ENCODE measurements at regions not wholly inside any gene's neighbourhood (a gene's known extent, or its start where the extent isn't known, plus 50 kb on each side); places are given as distances from the start of the nearest gene placed in this dataset.
A peak's percentile ranks its signal among the peaks of the same experiment; 100 is the strongest.

DNA sequence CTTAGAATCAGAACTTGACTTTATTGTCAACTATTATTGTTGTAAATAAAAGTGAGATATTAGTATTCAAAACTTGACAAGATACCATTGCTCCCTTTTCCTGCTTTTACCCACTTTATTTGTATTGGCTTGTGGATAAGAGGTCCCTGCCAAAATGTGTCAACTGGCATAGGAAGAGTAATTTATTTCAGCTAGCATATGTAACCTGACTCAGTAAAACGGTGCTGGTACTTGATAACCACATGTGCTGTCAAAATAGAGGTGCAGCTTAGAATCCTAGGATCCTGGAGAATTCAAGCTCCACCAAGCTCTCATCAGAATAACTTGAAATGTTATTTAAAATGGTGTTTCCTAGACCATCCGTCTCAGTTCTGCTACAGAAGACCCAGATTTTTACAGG lies 90.2 kb upstream of the TGFBR2 start:
- Histone ChIP-seq H3K27me3 (replicated peaks) (no peaks in the 10 kb centered on the region), H3K4me3 (ENCODE audit: low read depth, low read length) (no peak overlapping the region), H3K36me3 (replicated peaks) (no peaks in the 10 kb centered on the region), H3K27ac (no peak overlapping the region)
- TF ChIP-seq, protein P1, sequence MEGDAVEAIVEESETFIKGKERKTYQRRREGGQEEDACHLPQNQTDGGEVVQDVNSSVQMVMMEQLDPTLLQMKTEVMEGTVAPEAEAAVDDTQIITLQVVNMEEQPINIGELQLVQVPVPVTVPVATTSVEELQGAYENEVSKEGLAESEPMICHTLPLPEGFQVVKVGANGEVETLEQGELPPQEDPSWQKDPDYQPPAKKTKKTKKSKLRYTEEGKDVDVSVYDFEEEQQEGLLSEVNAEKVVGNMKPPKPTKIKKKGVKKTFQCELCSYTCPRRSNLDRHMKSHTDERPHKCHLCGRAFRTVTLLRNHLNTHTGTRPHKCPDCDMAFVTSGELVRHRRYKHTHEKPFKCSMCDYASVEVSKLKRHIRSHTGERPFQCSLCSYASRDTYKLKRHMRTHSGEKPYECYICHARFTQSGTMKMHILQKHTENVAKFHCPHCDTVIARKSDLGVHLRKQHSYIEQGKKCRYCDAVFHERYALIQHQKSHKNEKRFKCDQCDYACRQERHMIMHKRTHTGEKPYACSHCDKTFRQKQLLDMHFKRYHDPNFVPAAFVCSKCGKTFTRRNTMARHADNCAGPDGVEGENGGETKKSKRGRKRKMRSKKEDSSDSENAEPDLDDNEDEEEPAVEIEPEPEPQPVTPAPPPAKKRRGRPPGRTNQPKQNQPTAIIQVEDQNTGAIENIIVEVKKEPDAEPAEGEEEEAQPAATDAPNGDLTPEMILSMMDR (IDR thresholded peaks at IDR 0.05; ENCODE audit: low read depth, low read length, missing control alignments) = no peak
- DNase-seq = no peak
- in situ Hi-C loops (cut with HindIII; ENCODE audit: low pct_ligation_motif_present, low sequenced_read_pairs) = no loop called here

DNA sequence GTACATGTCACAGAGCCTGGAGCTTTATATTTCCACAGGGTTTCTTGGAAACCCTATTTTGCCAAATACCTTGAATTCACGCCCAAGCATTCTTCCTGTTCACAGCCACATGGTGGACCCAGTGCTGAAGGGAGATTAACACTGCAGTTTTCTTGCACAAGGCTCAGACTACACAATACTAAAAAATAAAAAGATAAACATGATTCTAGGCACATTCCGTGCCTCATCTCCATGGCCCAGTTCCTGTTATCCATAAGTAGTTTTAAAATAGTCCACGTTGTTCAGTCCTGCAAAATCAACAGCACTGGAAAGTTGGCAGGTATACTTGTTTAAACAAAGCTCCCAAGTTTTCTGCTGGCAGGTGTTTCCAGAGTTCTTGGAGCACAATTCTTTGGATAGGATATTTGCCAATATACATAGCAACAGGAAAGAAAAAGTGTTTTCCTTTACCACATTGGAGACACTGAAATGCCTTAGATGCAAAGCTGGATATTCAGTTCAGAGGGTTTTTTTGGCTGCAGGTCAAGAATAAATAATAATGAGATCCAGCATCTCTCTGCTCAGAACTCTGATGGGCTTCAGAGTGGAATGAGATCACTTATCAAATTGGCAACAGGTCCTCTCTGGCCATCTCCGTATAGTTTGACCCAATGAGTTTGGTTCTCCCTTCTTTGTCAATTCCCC lies 88.1 kb upstream of the TGFBR2 start:
- H3K27me3 ChIP-seq (replicated peaks) = no peaks in the 10 kb centered on the region
- H3K27ac ChIP-seq = no peak overlapping the region
- H3K36me3 ChIP-seq (replicated peaks) = no peaks in the 10 kb centered on the region
- TF ChIP-seq, protein P1 (IDR thresholded peaks at IDR 0.05; ENCODE audit: low read depth, low read length, missing control alignments) = peak; percentile 8
- DNase-seq = no peak
- in situ Hi-C loops (cut with HindIII; ENCODE audit: low pct_ligation_motif_present, low sequenced_read_pairs) = no loop called here
- no peak overlapping the region for H3K4me3 ChIP-seq (ENCODE audit: low read depth, low read length)

DNA sequence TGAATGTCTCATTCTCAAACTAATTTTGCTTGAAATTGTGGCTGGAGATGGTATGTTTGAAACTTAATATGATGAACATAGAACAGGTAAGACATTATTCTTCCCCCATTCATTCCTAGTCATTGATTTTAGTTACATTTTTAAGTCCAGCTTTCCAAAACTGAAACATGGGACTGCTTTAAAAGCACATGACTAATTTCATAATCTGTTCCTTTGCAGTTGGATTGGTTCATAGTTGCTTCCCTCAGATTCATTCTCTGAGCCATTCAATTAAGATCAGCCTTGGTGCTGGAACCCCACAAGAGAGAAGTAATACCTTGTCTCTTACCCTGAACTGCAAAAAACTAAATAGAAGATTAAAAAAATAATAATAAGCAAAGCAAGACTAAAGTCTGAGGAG lies 87.5 kb upstream of the TGFBR2 start:
- DNase-seq = no peak
- TF ChIP-seq, protein P1 (IDR thresholded peaks at IDR 0.05; ENCODE audit: low read depth, low read length, missing control alignments) = no peak
- H3K4me3 ChIP-seq (ENCODE audit: low read depth, low read length) = no peak overlapping the region
- no peaks in the 10 kb centered on the region for H3K36me3 ChIP-seq (replicated peaks)
- H3K27me3 ChIP-seq (replicated peaks) = no peaks in the 10 kb centered on the region
- in situ Hi-C loops (cut with HindIII; ENCODE audit: low pct_ligation_motif_present, low sequenced_read_pairs) = no loop called here
- no peak overlapping the region for H3K27ac ChIP-seq

DNA sequence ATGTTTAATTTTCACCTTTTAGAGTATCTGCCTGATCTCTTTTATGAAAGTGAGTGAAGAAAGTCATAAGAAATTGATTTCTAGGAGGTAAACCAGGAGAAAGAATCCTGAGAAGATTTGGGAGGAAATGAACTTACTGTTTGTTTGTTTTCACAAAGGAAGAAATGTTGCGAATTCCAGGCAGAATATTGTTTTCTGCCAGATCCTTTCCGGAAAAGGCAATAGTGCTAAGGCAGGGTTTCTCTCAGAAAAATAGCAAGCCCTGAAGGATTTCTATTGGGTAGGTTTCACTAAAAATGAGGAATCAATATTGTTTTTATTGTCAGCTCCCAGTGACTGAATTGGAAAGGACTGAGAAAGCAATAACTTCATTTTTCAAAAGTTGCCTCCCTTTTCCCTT lies 85.7 kb upstream of the TGFBR2 start:
- Histone ChIP-seq H3K4me3 (ENCODE audit: low read depth, low read length) (no peak overlapping the region), H3K27ac (no peak overlapping the region), H3K27me3 (replicated peaks) (no peaks in the 10 kb centered on the region), H3K36me3 (replicated peaks) (no peaks in the 10 kb centered on the region)
- TF ChIP-seq, protein P1 (IDR thresholded peaks at IDR 0.05; ENCODE audit: low read depth, low read length, missing control alignments) = no peak
- in situ Hi-C loops (cut with HindIII; ENCODE audit: low pct_ligation_motif_present, low sequenced_read_pairs) = no loop called here
- no peak for DNase-seq

DNA sequence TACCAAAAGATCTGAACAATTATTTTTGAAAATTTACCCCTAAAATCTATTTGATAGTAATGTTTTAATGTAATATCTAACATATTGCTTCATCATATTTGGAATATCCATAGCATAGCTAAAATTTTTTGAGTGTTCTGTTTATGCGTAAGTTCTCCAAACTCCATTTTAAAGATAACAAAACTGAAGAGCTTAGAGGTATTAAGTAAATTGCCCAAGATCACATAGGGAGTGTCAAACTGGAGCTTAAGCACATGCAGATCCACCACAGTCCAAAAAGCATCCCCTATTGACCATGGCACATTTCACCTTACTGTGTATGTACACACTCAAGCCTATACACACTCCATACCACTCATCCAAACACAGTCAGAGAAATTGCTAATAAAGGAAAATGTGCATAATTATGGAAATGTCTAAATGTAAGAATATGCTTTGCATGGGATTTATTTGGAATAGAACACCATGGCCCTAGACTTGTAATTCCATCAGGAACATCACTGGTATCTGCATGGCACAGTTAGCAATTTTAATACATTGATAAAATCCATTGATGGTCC lies 85.2 kb upstream of the TGFBR2 start:
- in situ Hi-C loops (cut with HindIII; ENCODE audit: low pct_ligation_motif_present, low sequenced_read_pairs) = no loop called here
- DNase-seq = no peak
- Histone ChIP-seq H3K27me3 (replicated peaks) (no peaks in the 10 kb centered on the region), H3K36me3 (replicated peaks) (no peaks in the 10 kb centered on the region), H3K4me3 (ENCODE audit: low read depth, low read length) (no peak overlapping the region), H3K27ac (no peak overlapping the region)
- TF ChIP-seq, protein P1 (IDR thresholded peaks at IDR 0.05; ENCODE audit: low read depth, low read length, missing control alignments) = no peak

DNA sequence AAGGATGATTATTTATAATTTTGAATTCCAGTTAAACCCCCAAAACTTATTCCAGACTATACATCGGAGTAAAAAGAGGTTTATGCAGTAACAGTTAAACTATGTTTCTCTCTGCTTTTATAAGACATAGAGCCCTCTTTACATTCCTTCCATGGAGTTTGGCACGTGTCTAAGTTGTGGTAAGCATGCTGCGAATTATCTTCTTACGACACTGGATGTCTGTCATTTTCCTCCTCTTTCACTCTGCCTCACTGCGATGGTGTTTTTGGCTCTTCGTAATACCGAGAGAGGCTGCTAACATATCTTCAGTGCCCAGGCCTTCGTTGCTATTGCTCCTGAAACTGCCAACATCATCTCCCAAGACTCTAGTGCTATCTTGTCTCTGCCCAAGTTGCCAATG lies 83.9 kb upstream of the TGFBR2 start:
- DNase-seq = no peak
- in situ Hi-C loops (cut with HindIII; ENCODE audit: low pct_ligation_motif_present, low sequenced_read_pairs) = no loop called here
- H3K27me3 ChIP-seq (replicated peaks) = no peaks in the 10 kb centered on the region
- TF ChIP-seq, protein P1 (IDR thresholded peaks at IDR 0.05; ENCODE audit: low read depth, low read length, missing control alignments) = no peak
- no peak overlapping the region for H3K27ac ChIP-seq
- H3K36me3 ChIP-seq (replicated peaks) = no peaks in the 10 kb centered on the region
- H3K4me3 ChIP-seq (ENCODE audit: low read depth, low read length) = no peak overlapping the region
